GM23338 (cell line): ENCODE measurements at regions not wholly inside any gene's neighbourhood (a gene's known extent, or its start where the extent isn't known, plus 50 kb on each side); places are given as distances from the start of the nearest gene placed in this dataset.

Source experiments
- ATAC-seq: fragments of 200-7000 bp; cut with Tn5 transposase; 3 replicates; pipeline ENCODE4 v1.9.1; 2020
- DNase-seq: peaks from one replicate; pipeline ENCODE4 v3.0.0-alpha.2; 2015; ENCODE audit warnings: low spot score
- H2AFZ ChIP-seq: fragments of 200-600 bp; sonication (generic); 2 replicates; pipeline ENCODE4 v1.8.0; 2016; ENCODE audit warnings: antibody characterized with exemption, mild to moderate bottlenecking, moderate library complexity
- H3F3A ChIP-seq: fragments of 200-600 bp; sonication (generic); replicated peaks from 2 replicates; pipeline ENCODE4 v1.8.0; 2017; ENCODE audit warnings: antibody characterized with exemption, mixed run types, low read depth
- H3K27ac ChIP-seq: fragments of 200-600 bp; sonication (generic); 2 replicates; pipeline ENCODE4 v1.6.1; 2016; ENCODE audit warnings: low read depth
- H3K27me3 ChIP-seq: fragments of 200-600 bp; sonication (generic); 2 replicates; pipeline ENCODE4 v1.8.0; 2016; ENCODE audit warnings: mild to moderate bottlenecking, mixed run types, moderate library complexity; ENCODE audit not compliant: insufficient read depth
- H3K36me3 ChIP-seq: fragments of 200-600 bp; sonication (generic); 2 replicates; pipeline ENCODE4 v1.8.0; 2016; ENCODE audit warnings: mild to moderate bottlenecking; ENCODE audit not compliant: insufficient read depth
- H3K4me1 ChIP-seq: fragments of 200-600 bp; sonication (generic); 2 replicates; pipeline ENCODE4 v1.8.0; 2016; ENCODE audit warnings: mild to moderate bottlenecking, moderate library complexity; ENCODE audit not compliant: insufficient read depth
- H3K4me2 ChIP-seq: fragments of 200-600 bp; sonication (generic); 2 replicates; pipeline ENCODE4 v1.7.1; 2017; ENCODE audit warnings: mixed run types
- H3K4me3 ChIP-seq: fragments of 200-600 bp; sonication (generic); 2 replicates; pipeline ENCODE4 v1.6.1; 2016; ENCODE audit warnings: mixed run types
- H3K79me2 ChIP-seq: fragments of 200-600 bp; sonication (generic); replicated peaks from 2 replicates; pipeline ENCODE4 v1.8.0; 2017; ENCODE audit warnings: mild to moderate bottlenecking; ENCODE audit not compliant: insufficient read depth
- H3K9me2 ChIP-seq: fragments of 200-600 bp; sonication (generic); 2 replicates; pipeline ENCODE4 v1.8.0; 2017; ENCODE audit not compliant: insufficient read depth
- H4K20me1 ChIP-seq: fragments of 200-600 bp; sonication (generic); replicated peaks from 2 replicates; pipeline ENCODE4 v1.8.0; 2017; ENCODE audit warnings: mild to moderate bottlenecking; ENCODE audit not compliant: insufficient read depth
- H3K27ac Mint-ChIP-seq: 2 replicates; pipeline ENCODE4 v1.8.0; 2020; ENCODE audit warnings: inconsistent platforms, mild to moderate bottlenecking, moderate library complexity, mixed read lengths
- H3K27me3 Mint-ChIP-seq: 3 replicates; pipeline ENCODE4 v1.8.0; 2022; ENCODE audit warnings: low read depth, mild to moderate bottlenecking, moderate library complexity, mixed read lengths, inconsistent platforms; ENCODE audit not compliant: insufficient read depth, poor library complexity
- H3K36me3 Mint-ChIP-seq: 3 replicates; pipeline ENCODE4 v1.8.0; 2021; ENCODE audit warnings: low read depth, mild to moderate bottlenecking, inconsistent platforms, moderate library complexity, mixed read lengths
- H3K4me1 Mint-ChIP-seq: 3 replicates; pipeline ENCODE4 v1.8.0; 2020; ENCODE audit warnings: mild to moderate bottlenecking, inconsistent platforms, mixed read lengths
- H3K4me3 Mint-ChIP-seq: 3 replicates; pipeline ENCODE4 v1.8.0; 2021; ENCODE audit warnings: moderate library complexity, mild to moderate bottlenecking, inconsistent platforms, mixed read lengths
- H3K9me3 Mint-ChIP-seq: 3 replicates; pipeline ENCODE4 v1.8.0; 2020; ENCODE audit warnings: moderate library complexity, mild to moderate bottlenecking, inconsistent platforms, mixed read lengths
- CREB1 ChIP-seq: fragments of 250-450 bp; sonication (Bioruptor Pico); IDR thresholded peaks from 2 replicates; pipeline ENCODE4 v1.5.0; 2020; ENCODE audit warnings: low read depth, mild to moderate bottlenecking, moderate library complexity
- CTCF ChIP-seq, 2 experiments: fragments of 200-600 bp in 1 of 2; sonication (generic) in 1 of 2; conservative IDR thresholded peaks; 2 replicates each; pipeline versions ENCODE4 v1.5.1 to v1.6.1; 2016 to 2017; ENCODE audit warnings: antibody characterized with exemption in 2 of 2, low read depth in 2 of 2, mild to moderate bottlenecking in 2 of 2, moderate library complexity in 1 of 2
- ETS1 ChIP-seq: IDR thresholded peaks from 2 replicates; pipeline ENCODE4 v1.6.1; 2016; ENCODE audit warnings: antibody characterized with exemption
- EZH2 ChIP-seq: fragments of 200-600 bp; sonication (generic); IDR thresholded peaks from one replicate; pipeline ENCODE4 v1.8.0; 2017; ENCODE audit warnings: antibody characterized with exemption, mild to moderate bottlenecking, low read depth; ENCODE audit not compliant: unreplicated experiment
- EZH2phosphoT487 ChIP-seq: fragments of 200-600 bp; sonication (generic); IDR thresholded peaks from one replicate; pipeline ENCODE4 v1.8.1; 2018; ENCODE audit warnings: antibody characterized with exemption; ENCODE audit not compliant: unreplicated experiment
- JUNB ChIP-seq: IDR thresholded peaks from one replicate; pipeline ENCODE4 v1.6.1; 2016; ENCODE audit warnings: antibody characterized with exemption; ENCODE audit not compliant: unreplicated experiment
- NANOG ChIP-seq: IDR thresholded peaks from 2 replicates; pipeline ENCODE4 v1.6.1; 2016; ENCODE audit warnings: antibody characterized with exemption, borderline replicate concordance
- REST ChIP-seq: IDR thresholded peaks from one replicate; pipeline ENCODE4 v1.6.1; 2018; ENCODE audit warnings: antibody characterized with exemption; ENCODE audit not compliant: unreplicated experiment
- STAT1 ChIP-seq: IDR thresholded peaks from one replicate; pipeline ENCODE4 v1.6.1; 2016; ENCODE audit warnings: antibody characterized with exemption; ENCODE audit not compliant: unreplicated experiment
- ZNF114 ChIP-seq: fragments of 250-450 bp; sonication (Bioruptor Pico); IDR thresholded peaks from 2 replicates; pipeline ENCODE4 v1.5.0; 2020; ENCODE audit warnings: mild to moderate bottlenecking, moderate library complexity
- ZNF331 ChIP-seq: fragments of 250-450 bp; sonication (Bioruptor Pico); IDR thresholded peaks from 2 replicates; pipeline ENCODE4 v1.5.0; 2020; ENCODE audit warnings: low read depth, mild to moderate bottlenecking, moderate library complexity

- H3K27me3 Mint-ChIP-seq = no peaks in the 10 kb centered on the region
- H2AFZ ChIP-seq = no peak overlapping the region
- TF ChIP-seq NANOG (peak; percentile 83), EZH2 (no peak)
- no peaks in the 10 kb centered on the region for H3K27me3 ChIP-seq
- peaks cover 32% of the 10 kb centered on the region for H3K9me3 Mint-ChIP-seq
- peaks cover 30% of the 10 kb centered on the region for H3K36me3 Mint-ChIP-seq
- no peaks in the 10 kb centered on the region for H3K9me2 ChIP-seq
- peaks cover 14% of the 10 kb centered on the region for H3K4me1 ChIP-seq
- H3K27ac ChIP-seq = peak overlapping the region; percentile 91
- H3K27ac Mint-ChIP-seq = peak overlapping the region; percentile 66; the same call in 1 of the 2 replicates
- DNase-seq = peak; percentile 92
- no peak overlapping the region for H3K4me3 ChIP-seq
- peak; percentile 92 for ATAC-seq
- H4K20me1 ChIP-seq = no peaks in the 10 kb centered on the region
- H3K4me3 Mint-ChIP-seq = no peak overlapping the region
- no peaks in the 10 kb centered on the region for H3K79me2 ChIP-seq
- H3K4me1 Mint-ChIP-seq = peaks cover 17% of the 10 kb centered on the region
- H3K4me2 ChIP-seq = no peak overlapping the region
- no peaks in the 10 kb centered on the region; the same call in 1 of the 2 replicates for H3K36me3 ChIP-seq
- H3F3A ChIP-seq = no peaks in the 10 kb centered on the region
Measured at GRCh38 chr10:21161647-21162046, 264.5 kb upstream of the NEBL start.

- Histone ChIP-seq H3K27ac (peak overlapping the region; percentile 91), H3K4me2 (no peak overlapping the region), H2AFZ (no peak overlapping the region), H4K20me1 (no peaks in the 10 kb centered on the region), H3K4me3 (no peak overlapping the region), H3K4me1 (peaks cover 14% of the 10 kb centered on the region), H3K9me2 (no peaks in the 10 kb centered on the region), H3K79me2 (no peaks in the 10 kb centered on the region), H3F3A (no peaks in the 10 kb centered on the region), H3K27me3 (no peaks in the 10 kb centered on the region), H3K36me3 (no peaks in the 10 kb centered on the region; the same call in 1 of the 2 replicates)
- peaks cover 32% of the 10 kb centered on the region for H3K9me3 Mint-ChIP-seq
- no peak for DNase-seq
- no peaks in the 10 kb centered on the region for H3K27me3 Mint-ChIP-seq
- no peak overlapping the region for H3K27ac Mint-ChIP-seq
- H3K4me1 Mint-ChIP-seq = peaks cover 16% of the 10 kb centered on the region
- ATAC-seq = no peak
- no peak overlapping the region for H3K4me3 Mint-ChIP-seq
- peaks cover 26% of the 10 kb centered on the region for H3K36me3 Mint-ChIP-seq
- no peak for TF ChIP-seq EZH2phosphoT487
- TF ChIP-seq CREB1 = no peak
- TF ChIP-seq JUNB = no peak
- no peak for TF ChIP-seq CTCF (conservative IDR thresholded peaks at IDR 0.05; ENCODE audit: low read depth in 2 of 2)
- no peak for TF ChIP-seq ETS1
- no peak for TF ChIP-seq REST
- no peak for TF ChIP-seq EZH2
- no peak for TF ChIP-seq ZNF114 (CRISPR knock-in tag)
- TF ChIP-seq ZNF331 = no peak
- TF ChIP-seq STAT1 = no peak
Measured at GRCh38 chr10:21161090-21161625, 264.0 kb upstream of the NEBL start.
